Uterus (tissue), 2 donors: ENCODE measurements at regions not wholly inside any gene's neighbourhood (a gene's known extent, or its start where the extent isn't known, plus 50 kb on each side); places are given as distances from the start of the nearest gene placed in this dataset.

Experiments
- CTCF ChIP-seq, 4 experiments: fragments of 200-600 bp in 2 of 4; fragments of 450-650 bp in 2 of 4; sonication (generic) in 2 of 4; IDR thresholded peaks; one replicate each; pipeline ENCODE4 v1.5.1; 2016 to 2019; ENCODE audit warnings: antibody characterized with exemption in 4 of 4, mild to moderate bottlenecking in 2 of 4, moderate library complexity in 1 of 4
- POLR2A ChIP-seq, 2 donors: fragments of 450-650 bp; IDR thresholded peaks; one replicate each; pipeline ENCODE4 v1.6.1; 2016; ENCODE audit warnings: antibody characterized with exemption in 2 of 2, mild to moderate bottlenecking in 1 of 2, moderate library complexity in 1 of 2

GRCh38 chr3:69499899-69500421 lies 114.1 kb upstream of the FRMD4B start:
- no peak for TF ChIP-seq CTCF (IDR thresholded peaks at IDR 0.05)
- TF ChIP-seq POLR2A (IDR thresholded peaks at IDR 0.05) = no peak
